H1 (cell line): ENCODE measurements at regions not wholly inside any gene's neighbourhood (a gene's known extent, or its start where the extent isn't known, plus 50 kb on each side); places are given as distances from the start of the nearest gene placed in this dataset.

Experiments used
- CTCF ChIA-PET: fragments of 300-600 bp; sonication (Branson Sonifier 250); formaldehyde crosslinking; loops from one replicate; lab custom pipeline; 2021; ENCODE audit not compliant: partially characterized antibody; lab: Charles Lee
- POLR2A ChIA-PET: fragments of 300-600 bp; sonication (Branson Sonifier 250); formaldehyde crosslinking; loops from one replicate; lab custom pipeline; 2021; ENCODE audit warnings: inconsistent platforms; ENCODE audit not compliant: partially characterized antibody; lab: Charles Lee
- DNase-seq, 2 experiments: peaks; one replicate each; pipeline versions ENCODE4 v3.0.0 to v3.0.0-alpha.2; 2010 to 2022; ENCODE audit warnings: low spot score in 2 of 2, low read depth in 1 of 2, mixed read lengths in 1 of 2
- FAIRE-seq: peaks from 2 replicates; lab custom pipeline; 2011; peaks lifted over from hg19 to GRCh38; lab: Jason Lieb, UNC
- H2AFZ ChIP-seq: 2 replicates; pipeline ENCODE4 v1.8.1; 2012; ENCODE audit warnings: low read length, inconsistent platforms
- H2AK5ac ChIP-seq: 2 replicates; pipeline ENCODE4 v1.6.1; 2013; ENCODE audit warnings: low read depth, low read length
- H2BK120ac ChIP-seq: replicated peaks from 2 replicates; pipeline ENCODE3; 2013; ENCODE audit warnings: low read depth, low read length, inconsistent platforms
- H2BK12ac ChIP-seq: 2 replicates; pipeline ENCODE4 v1.6.1; 2013; ENCODE audit warnings: low read depth, low read length
- H2BK15ac ChIP-seq: 2 replicates; pipeline ENCODE4 v1.6.1; 2013; ENCODE audit warnings: low read length
- H2BK20ac ChIP-seq: 2 replicates; pipeline ENCODE4 v1.6.1; 2013; ENCODE audit warnings: low read length
- H2BK5ac ChIP-seq: 2 replicates; pipeline ENCODE4 v1.6.1; 2013; ENCODE audit warnings: low read depth, low read length
- H3K14ac ChIP-seq: 2 replicates; pipeline ENCODE4 v1.6.1; 2013; ENCODE audit warnings: inconsistent platforms; ENCODE audit not compliant: insufficient read length
- H3K18ac ChIP-seq: 2 replicates; pipeline ENCODE4 v1.6.1; 2013; ENCODE audit warnings: low read length; ENCODE audit errors: extremely low read depth
- H3K23ac ChIP-seq: 2 replicates; pipeline ENCODE4 v1.6.1; 2013; ENCODE audit warnings: inconsistent platforms; ENCODE audit not compliant: insufficient read length
- H3K23me2 ChIP-seq: 2 replicates; pipeline ENCODE4 v1.6.1; 2013; ENCODE audit warnings: low read depth, low read length
- H3K27ac ChIP-seq: 2 replicates; pipeline ENCODE4 v1.6.1; 2011; ENCODE audit warnings: low read depth, low read length, inconsistent platforms
- H3K27me3 ChIP-seq, 4 experiments: replicated peaks in 1 of 4; 1 replicate in 1 of 4; 2 replicates in 3 of 4; pipeline versions ENCODE4 v1.6.1 to v1.8.1; 2011 to 2013; ENCODE audit warnings: low read length in 3 of 4, mild to moderate bottlenecking in 3 of 4, inconsistent platforms in 2 of 4, mixed read lengths in 2 of 4, moderate library complexity in 1 of 4; ENCODE audit not compliant: control insufficient read depth in 3 of 4, insufficient read depth in 3 of 4; ENCODE audit errors: extremely low read depth in 1 of 4
- H3K36me3 ChIP-seq, 4 experiments: 2 replicates each; pipeline versions ENCODE4 v1.6.1 to v1.8.1; 2011 to 2013; ENCODE audit warnings: mild to moderate bottlenecking in 4 of 4, low read length in 3 of 4, moderate library complexity in 2 of 4, control low read depth in 1 of 4, inconsistent platforms in 1 of 4; ENCODE audit not compliant: insufficient read depth in 4 of 4, control insufficient read depth in 2 of 4
- H3K4ac ChIP-seq: replicated peaks from 2 replicates; pipeline ENCODE3; 2013; ENCODE audit warnings: low read length, low read depth, mixed read lengths, inconsistent platforms; ENCODE audit not compliant: insufficient read length
- H3K4me1 ChIP-seq, 4 experiments: replicated peaks in 1 of 4; 1 replicate in 1 of 4; 2 replicates in 3 of 4; pipeline versions ENCODE4 v1.6.1 to v1.8.1; 2011 to 2013; ENCODE audit warnings: low read length in 3 of 4, inconsistent platforms in 2 of 4, mixed read lengths in 1 of 4; ENCODE audit not compliant: insufficient read depth in 4 of 4, control insufficient read depth in 3 of 4
- H3K4me2 ChIP-seq, 2 experiments: 2 replicates each; pipeline versions ENCODE4 v1.6.1 to v1.8.1; 2011 to 2013; ENCODE audit warnings: low read depth in 2 of 2, low read length in 2 of 2, control low read depth in 1 of 2, inconsistent platforms in 1 of 2, mild to moderate bottlenecking in 1 of 2; ENCODE audit not compliant: insufficient read depth in 1 of 2
- H3K4me3 ChIP-seq, 4 experiments: fragments of 200-600, 300-600 bp in 1 of 4; sonication (generic), shearing (Covaris generic), sonication (Bioruptor Twin) in 1 of 4; 2 replicates each; pipeline versions ENCODE4 v1.5.1 to v1.8.1; 2011 to 2016; ENCODE audit warnings: low read length in 4 of 4, low read depth in 3 of 4, control low read depth in 2 of 4, inconsistent platforms in 2 of 4, mild to moderate bottlenecking in 2 of 4, mixed read lengths in 1 of 4, moderate library complexity in 1 of 4; ENCODE audit not compliant: insufficient read depth in 2 of 4; ENCODE audit errors: extremely low read depth in 1 of 4
- H3K56ac ChIP-seq: replicated peaks from 2 replicates; pipeline ENCODE3; 2013; ENCODE audit warnings: low read depth, mild to moderate bottlenecking, mixed read lengths, low read length, inconsistent platforms; ENCODE audit not compliant: insufficient read length
- H3K79me1 ChIP-seq: 2 replicates; pipeline ENCODE4 v1.6.1; 2013; ENCODE audit warnings: low read depth, low read length, control low read depth
- H3K79me2 ChIP-seq, 2 experiments: 2 replicates each; pipeline versions ENCODE4 v1.6.1 to v1.8.1; 2012 to 2013; ENCODE audit warnings: low read length in 2 of 2, mild to moderate bottlenecking in 2 of 2, inconsistent platforms in 1 of 2; ENCODE audit not compliant: insufficient read depth in 2 of 2, control insufficient read depth in 1 of 2
- H3K9ac ChIP-seq, 4 experiments: replicated peaks in 1 of 4; 1 replicate in 1 of 4; 2 replicates in 3 of 4; pipeline versions ENCODE4 v1.6.1 to v1.8.1; 2011 to 2013; ENCODE audit warnings: low read depth in 3 of 4, low read length in 3 of 4, control low read depth in 2 of 4, mild to moderate bottlenecking in 2 of 4, moderate library complexity in 2 of 4, inconsistent platforms in 1 of 4; ENCODE audit errors: extremely low read depth in 1 of 4
- H3K9me3 ChIP-seq, 2 experiments: 2 replicates each; pipeline versions ENCODE4 v1.6.1 to v1.8.1; 2012 to 2013; ENCODE audit warnings: mild to moderate bottlenecking in 2 of 2, moderate library complexity in 2 of 2, control low read depth in 1 of 2, inconsistent platforms in 1 of 2, low read depth in 1 of 2, low read length in 1 of 2, mixed read lengths in 1 of 2; ENCODE audit not compliant: insufficient read depth in 2 of 2
- H4K20me1 ChIP-seq, 2 experiments: replicated peaks in 1 of 2; 2 replicates each; pipeline versions ENCODE3 to v1.8.1; 2011 to 2013; ENCODE audit warnings: inconsistent platforms in 2 of 2, low read length in 2 of 2, mild to moderate bottlenecking in 1 of 2; ENCODE audit not compliant: insufficient read depth in 2 of 2, control insufficient read depth in 1 of 2
- H4K5ac ChIP-seq: 2 replicates; pipeline ENCODE4 v1.6.1; 2013; ENCODE audit warnings: low read length, low read depth, mixed read lengths, inconsistent platforms; ENCODE audit not compliant: insufficient read length
- H4K8ac ChIP-seq: 2 replicates; pipeline ENCODE4 v1.8.0; 2013; ENCODE audit warnings: mild to moderate bottlenecking, moderate library complexity, low read length, inconsistent platforms; ENCODE audit not compliant: insufficient read depth; ENCODE audit errors: extremely low read depth
- H4K91ac ChIP-seq: replicated peaks from 2 replicates; pipeline ENCODE3; 2013; ENCODE audit warnings: low read length, mixed read lengths, inconsistent platforms; ENCODE audit not compliant: insufficient read length
- CEBPB ChIP-seq: IDR thresholded peaks from 2 replicates; pipeline ENCODE4 v1.6.1; 2012; ENCODE audit warnings: low read depth, low read length
- CHD1 ChIP-seq: IDR thresholded peaks from 2 replicates; pipeline ENCODE4 v1.6.1; 2012; ENCODE audit warnings: low read depth, low read length, improper control_type of control experiment
- CTBP2 ChIP-seq: IDR thresholded peaks from 2 replicates; pipeline ENCODE4 v1.7.0; 2011; ENCODE audit warnings: borderline replicate concordance, mild to moderate bottlenecking, moderate library complexity, mixed read lengths, low read length; ENCODE audit not compliant: insufficient read depth, insufficient read length
- EGR1 ChIP-seq: IDR thresholded peaks from 2 replicates; pipeline ENCODE4 v1.6.1; 2011; ENCODE audit warnings: low read depth, low read length, borderline replicate concordance
- NANOG ChIP-seq: IDR thresholded peaks from 2 replicates; pipeline ENCODE4 v1.6.1; 2011; ENCODE audit warnings: low read length, low read depth, mild to moderate bottlenecking, inconsistent platforms; ENCODE audit not compliant: insufficient read depth, poor library complexity, severe bottlenecking
- SIN3A ChIP-seq, 2 experiments: IDR thresholded peaks in 1 of 2; conservative IDR thresholded peaks in 1 of 2; 2 replicates each; pipeline ENCODE4 v1.6.1; 2011 to 2012; ENCODE audit warnings: low read length in 2 of 2, improper control_type of control experiment in 1 of 2, low read depth in 1 of 2, mild to moderate bottlenecking in 1 of 2
- SIRT6 ChIP-seq: IDR thresholded peaks from one replicate; pipeline ENCODE4 v1.7.1; 2012; ENCODE audit warnings: low read length, inconsistent platforms
- USF2 ChIP-seq: IDR thresholded peaks from 2 replicates; pipeline ENCODE4 v1.6.1; 2011; ENCODE audit warnings: low read length, improper control_type of control experiment
- WGBS, 2 experiments: shearing (Covaris generic) in 1 of 2; methylation state at CpG; one replicate each; pipeline versions ENCODE4 v1.1.6 to v1.1.7; 2013 to 2015; ENCODE audit warnings: low lambda C conversion rate in 2 of 2, mixed read lengths in 2 of 2, inconsistent platforms in 1 of 2, low coverage in 1 of 2, missing lambda C conversion rate in 1 of 2; ENCODE audit not compliant: insufficient replicate concordance in 2 of 2, insufficient coverage in 1 of 2, insufficient read length in 1 of 2; ENCODE audit errors: extremely low coverage in 1 of 2, missing lambda C conversion rate in 1 of 2; 5-methylcytosine and 5-hydroxymethylcytosine counted together
- TF ChIP-seq, protein P1 (sequence below): IDR thresholded peaks from 2 replicates; pipeline ENCODE4 v1.6.1; 2012; ENCODE audit warnings: low read length, inconsistent platforms

- no peak overlapping the region for H2BK20ac ChIP-seq
- no peak overlapping the region for H2BK15ac ChIP-seq
- FAIRE-seq (no peak), DNase-seq (no peak)
- CTCF ChIA-PET, result no interaction called here
- H3K56ac ChIP-seq, result no peak overlapping the region
- TF ChIP-seq EGR1, result no peak
- TF ChIP-seq CEBPB, result no peak
- no peak for TF ChIP-seq SIN3A (conservative IDR thresholded peaks at IDR 0.05 in 1 of 2, IDR thresholded peaks at IDR 0.05 in 1 of 2; ENCODE audit: low read depth in 1 of 2, low read length in 2 of 2)
- TF ChIP-seq NANOG, result no peak
- TF ChIP-seq, protein P1, sequence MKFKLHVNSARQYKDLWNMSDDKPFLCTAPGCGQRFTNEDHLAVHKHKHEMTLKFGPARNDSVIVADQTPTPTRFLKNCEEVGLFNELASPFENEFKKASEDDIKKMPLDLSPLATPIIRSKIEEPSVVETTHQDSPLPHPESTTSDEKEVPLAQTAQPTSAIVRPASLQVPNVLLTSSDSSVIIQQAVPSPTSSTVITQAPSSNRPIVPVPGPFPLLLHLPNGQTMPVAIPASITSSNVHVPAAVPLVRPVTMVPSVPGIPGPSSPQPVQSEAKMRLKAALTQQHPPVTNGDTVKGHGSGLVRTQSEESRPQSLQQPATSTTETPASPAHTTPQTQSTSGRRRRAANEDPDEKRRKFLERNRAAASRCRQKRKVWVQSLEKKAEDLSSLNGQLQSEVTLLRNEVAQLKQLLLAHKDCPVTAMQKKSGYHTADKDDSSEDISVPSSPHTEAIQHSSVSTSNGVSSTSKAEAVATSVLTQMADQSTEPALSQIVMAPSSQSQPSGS, result no peak
- no peak for TF ChIP-seq CHD1
- TF ChIP-seq USF2, result no peak
- TF ChIP-seq CTBP2, result no peak
- no peak for TF ChIP-seq SIRT6
- POLR2A ChIA-PET, result no interaction called here
- no peak overlapping the region for H3K4me2 ChIP-seq
- H3K36me3 ChIP-seq, result no peaks in the 10 kb centered on the region
- H2AFZ ChIP-seq, result no peak overlapping the region
- H3K23me2 ChIP-seq, result no peaks in the 10 kb centered on the region
- no peaks in the 10 kb centered on the region for H3K79me2 ChIP-seq
- no peak overlapping the region for H3K14ac ChIP-seq
- no peak overlapping the region for H2AK5ac ChIP-seq
- H4K20me1 ChIP-seq, result no peaks in the 10 kb centered on the region
- no peaks in the 10 kb centered on the region for H3K27me3 ChIP-seq
- no peak overlapping the region for H4K8ac ChIP-seq
- no peak overlapping the region for H3K23ac ChIP-seq
- no peaks in the 10 kb centered on the region for H3K4me1 ChIP-seq
- H3K9ac ChIP-seq, result no peak overlapping the region
- no peaks in the 10 kb centered on the region for H3K9me3 ChIP-seq
- H4K5ac ChIP-seq, result no peak overlapping the region
- H3K4me3 ChIP-seq, result no peak overlapping the region
- no peak overlapping the region for H3K27ac ChIP-seq
- H3K79me1 ChIP-seq, result no peaks in the 10 kb centered on the region
- H2BK12ac ChIP-seq, result no peak overlapping the region
- no peak overlapping the region for H3K18ac ChIP-seq
- WGBS, 2 experiments, result 97% methylated on average over 3 of the region's 3 CpGs; no CpG with 5 or more reads in 1 of the 2 experiments
- no peak overlapping the region for H2BK5ac ChIP-seq
- no peak overlapping the region for H4K91ac ChIP-seq
- H2BK120ac ChIP-seq, result no peak overlapping the region
- H3K4ac ChIP-seq, result no peak overlapping the region
Observed at GRCh38 chr5:26763215-26763614, 275.2 kb downstream of the CDH9 start.
